Right lobe of liver (tissue), 4 donors: ENCODE measurements at regions not wholly inside any gene's neighbourhood (a gene's known extent, or its start where the extent isn't known, plus 50 kb on each side); places are given as distances from the start of the nearest gene placed in this dataset.

Experiments used
- CTCF ChIP-seq, 4 donors: fragments of 200-600 bp in 3 of 4; fragments of 450-650 bp in 1 of 4; IDR thresholded peaks; one replicate each; pipeline versions ENCODE4 v1.5.1 to v1.8.0; 2016 to 2022; ENCODE audit warnings: antibody characterized with exemption in 4 of 4, mild to moderate bottlenecking in 2 of 4
- POLR2A ChIP-seq: fragments of 450-650 bp; IDR thresholded peaks from one replicate; pipeline ENCODE4 v1.6.1; 2017; ENCODE audit warnings: antibody characterized with exemption, mild to moderate bottlenecking
- donor health status: DM: no; HTN: no; CAD: no.
- donor health status: DM: no; HTN: no; CAD: no.
- donor health status: DM: no; HTN: yes; CAD: no.

GRCh38 chr14:98156411-98156810 lies 1115.6 kb downstream of the BCL11B start:
- TF ChIP-seq POLR2A (no peak), CTCF (IDR thresholded peaks at IDR 0.05) (no peak)
